ENCODE measurements at regions not wholly inside any gene's neighbourhood (a gene's known extent, or its start where the extent isn't known, plus 50 kb on each side); places are given as distances from the start of the nearest gene placed in this dataset.

- TF ChIP-seq MAZ (IDR thresholded peaks at IDR 0.05; ENCODE audit: borderline replicate concordance, low read depth, low read length): no peak
- H3K4ac ChIP-seq (ENCODE audit: low read depth, low read length): no peak overlapping the region
- H3K27ac ChIP-seq (ENCODE audit: insufficient read depth, low read length): no peak overlapping the region
- H2AK9ac ChIP-seq (replicated peaks; ENCODE audit: low read depth, low read length, poor library complexity): no peak overlapping the region
- H2BK15ac ChIP-seq (ENCODE audit: low read depth, low read length): no peak overlapping the region
- no peak overlapping the region for H3K4me2 ChIP-seq (ENCODE audit: low read depth, low read length)
- no peak overlapping the region for H2BK20ac ChIP-seq (ENCODE audit: low read depth, low read length)
- no peak overlapping the region for H2BK120ac ChIP-seq (ENCODE audit: low read depth, low read length)
- no peaks in the 10 kb centered on the region for H4K20me1 ChIP-seq (ENCODE audit: insufficient read depth, low read length)
- H4K5ac ChIP-seq (ENCODE audit: low read depth, low read length): no peak overlapping the region
- ATAC-seq (ENCODE audit: low read depth) (no peak), DNase-seq (no peak)
- WGBS, 2 experiments (ENCODE audit: extremely low coverage in 2 of 2, insufficient read length in 1 of 2): no CpG with 5 or more reads among the region's 2 CpGs
- no peak overlapping the region for H3K4me3 ChIP-seq (ENCODE audit: insufficient read depth, low read depth, low read length)
- intact Hi-C loops (cut with micrococcal nuclease): no loop called here
- no peak overlapping the region for H3K18ac ChIP-seq (ENCODE audit: low read depth, low read length)
- H2AK5ac ChIP-seq (ENCODE audit: low read depth, low read length): no peak overlapping the region
- ChIA-PET CTCF (no interaction called here), POLR2A (ENCODE audit: unreplicated experiment) (no interaction called here)
- H3K23ac ChIP-seq (ENCODE audit: low read depth, low read length): no peak overlapping the region
- H3K27me3 ChIP-seq (ENCODE audit: control insufficient read depth, insufficient read depth, low read length): no peaks in the 10 kb centered on the region
- H3K4me1 ChIP-seq (ENCODE audit: control insufficient read depth, insufficient read depth, low read length): no peaks in the 10 kb centered on the region
- no peak overlapping the region for H4K8ac ChIP-seq (ENCODE audit: low read depth in 2 of 2, low read length in 2 of 2)
- no peak overlapping the region for H3K9ac ChIP-seq (ENCODE audit: low read depth, low read length)
- H3K36me3 ChIP-seq (ENCODE audit: control insufficient read depth, insufficient read depth, low read length): no peaks in the 10 kb centered on the region
- dilution Hi-C loops (cut with HindIII; ENCODE audit: low sequenced_read_pairs, unreplicated experiment): no loop called here
- H3K56ac ChIP-seq (ENCODE audit: extremely low read depth, insufficient read depth, low read length): no peak overlapping the region
- H2AFZ ChIP-seq (replicated peaks; ENCODE audit: low read length, poor library complexity): no peak overlapping the region
- no TSS peak for BruUV-seq (replicated peaks)
- peaks cover 6% of the 10 kb centered on the region for H3K9me3 ChIP-seq (ENCODE audit: control insufficient read depth, insufficient read depth, low read length)
- no peak overlapping the region for H2BK5ac ChIP-seq (ENCODE audit: low read depth, low read length, poor library complexity, severe bottlenecking)
- H4K91ac ChIP-seq (ENCODE audit: insufficient read depth, low read depth, low read length): no peak overlapping the region
- no peaks in the 10 kb centered on the region for H3K79me1 ChIP-seq (ENCODE audit: low read depth in 1 of 2, low read length in 2 of 2)
- no peaks in the 10 kb centered on the region for H3K9me1 ChIP-seq (ENCODE audit: insufficient read depth, low read length)
- in situ Hi-C loops (cut with MboI; ENCODE audit: low sequenced_read_pairs): no loop called here
- no peak overlapping the region for H3K14ac ChIP-seq (replicated peaks; ENCODE audit: low read depth, low read length)
Observed at GRCh38 chr7:49260538-49260937, 336.2 kb downstream of the CDC14C start.

Measured in IMR-90 (cell line).